ENCODE measurements at regions not wholly inside any gene's neighbourhood (a gene's known extent, or its start where the extent isn't known, plus 50 kb on each side); places are given as distances from the start of the nearest gene placed in this dataset.

GRCh38 chr7:81410471-81411117 is 359.3 kb downstream of the HGF start:
- no peak overlapping the region for H3K4me3 ChIP-seq (replicated peaks in 1 of 2; ENCODE audit: low read depth in 2 of 2, low read length in 2 of 2)
- no peak for TF ChIP-seq CTCF (IDR thresholded peaks at IDR 0.05; ENCODE audit: low read depth, low read length)
- no peak for DNase-seq (ENCODE audit: low read depth in 2 of 2)

GRCh38 chr7:81408728-81409127 is 361.1 kb downstream of the HGF start:
- no peak overlapping the region for H3K4me3 ChIP-seq (replicated peaks in 1 of 2; ENCODE audit: low read depth in 2 of 2, low read length in 2 of 2)
- no peak for TF ChIP-seq CTCF (IDR thresholded peaks at IDR 0.05; ENCODE audit: low read depth, low read length)
- DNase-seq (ENCODE audit: low read depth in 2 of 2), result no peak

GRCh38 chr7:81407094-81407493 is 362.8 kb downstream of the HGF start:
- no peak for TF ChIP-seq CTCF (IDR thresholded peaks at IDR 0.05; ENCODE audit: low read depth, low read length)
- DNase-seq (ENCODE audit: low read depth in 2 of 2), result peak in 1 of 2 donors; percentile 13
- H3K4me3 ChIP-seq (replicated peaks in 1 of 2; ENCODE audit: low read depth in 2 of 2, low read length in 2 of 2), result no peak overlapping the region

- H3K4me3 ChIP-seq (replicated peaks in 1 of 2; ENCODE audit: low read depth in 2 of 2, low read length in 2 of 2), result no peak overlapping the region
- TF ChIP-seq CTCF (IDR thresholded peaks at IDR 0.05; ENCODE audit: low read depth, low read length), result no peak
- no peak for DNase-seq (ENCODE audit: low read depth in 2 of 2)
These were observed 365.2 kb downstream of the HGF start for GRCh38 chr7:81404669-81405068.

GRCh38 chr7:81402227-81402626 is 367.6 kb downstream of the HGF start:
- no peak for TF ChIP-seq CTCF (IDR thresholded peaks at IDR 0.05; ENCODE audit: low read depth, low read length)
- H3K4me3 ChIP-seq (replicated peaks in 1 of 2; ENCODE audit: low read depth in 2 of 2, low read length in 2 of 2), result no peak overlapping the region
- peak; percentile 30 to 43 for DNase-seq (ENCODE audit: low read depth in 2 of 2)

GRCh38 chr7:81399471-81399870 is 370.4 kb downstream of the HGF start:
- peak; percentile 12 to 48 for DNase-seq (ENCODE audit: low read depth in 2 of 2)
- TF ChIP-seq CTCF (IDR thresholded peaks at IDR 0.05; ENCODE audit: low read depth, low read length), result no peak
- no peak overlapping the region for H3K4me3 ChIP-seq (replicated peaks in 1 of 2; ENCODE audit: low read depth in 2 of 2, low read length in 2 of 2)

GRCh38 chr7:81394029-81394428 is 375.8 kb downstream of the HGF start:
- no peak for TF ChIP-seq CTCF (IDR thresholded peaks at IDR 0.05; ENCODE audit: low read depth, low read length)
- no peak for DNase-seq (ENCODE audit: low read depth in 2 of 2)
- no peak overlapping the region for H3K4me3 ChIP-seq (replicated peaks in 1 of 2; ENCODE audit: low read depth in 2 of 2, low read length in 2 of 2)

Data from cardiac fibroblast (primary cell).